ENCODE measurements at regions not wholly inside any gene's neighbourhood (a gene's known extent, or its start where the extent isn't known, plus 50 kb on each side); places are given as distances from the start of the nearest gene placed in this dataset.

DNA sequence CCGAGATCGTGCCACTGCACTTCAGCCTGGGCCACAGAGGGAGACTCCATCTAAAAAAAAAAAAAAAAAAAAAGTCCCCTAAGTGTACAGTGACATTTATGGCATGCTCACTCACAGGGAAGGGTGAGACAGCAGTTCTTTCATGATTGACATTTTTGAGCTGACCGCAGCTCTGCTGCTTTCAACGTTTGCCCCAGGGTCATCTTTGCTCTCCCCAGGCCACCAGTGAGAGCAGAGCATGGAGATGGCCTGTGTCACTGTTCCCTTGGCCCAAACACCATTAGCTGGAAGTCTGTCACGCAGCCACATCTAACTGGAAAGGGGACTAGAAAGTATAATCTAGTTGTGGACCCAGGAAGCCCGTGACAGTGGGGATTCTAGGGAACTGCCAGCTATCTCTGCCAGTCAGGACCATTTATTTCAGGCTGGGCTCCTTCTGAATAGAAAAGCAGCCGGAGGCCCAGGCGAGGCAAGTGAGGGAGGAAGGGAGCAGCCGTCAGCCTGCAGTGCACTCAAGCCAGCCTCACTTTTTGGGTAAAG lies 193.4 kb upstream of the HES1 start:
- no peak for TF ChIP-seq POLR2AphosphoS5 (IDR thresholded peaks at IDR 0.05; ENCODE audit: low read depth, low read length)
- no peak for TF ChIP-seq POU2F2 (IDR thresholded peaks at IDR 0.05; ENCODE audit: low read depth, low read length)
- no peak for TF ChIP-seq TAF1 (IDR thresholded peaks at IDR 0.05; ENCODE audit: low read depth, low read length)
